HG02588 (cell line): ENCODE measurements at regions not wholly inside any gene's neighbourhood (a gene's known extent, or its start where the extent isn't known, plus 50 kb on each side); places are given as distances from the start of the nearest gene placed in this dataset.
"Not testable (repeated sequence)": the region's sequence is repeated elsewhere in the genome, so short reads cannot be mapped to it uniquely, and the experiment has no call there.

Source experiments
- ATAC-seq: cut with Tn5 transposase; IDR thresholded peaks from one replicate; pipeline ENCODE4 v1.9.1; 2021; ENCODE audit warnings: mild to moderate bottlenecking, moderate library complexity; ENCODE audit not compliant: unreplicated experiment

GRCh38 chr7:9657257-9657656 lies 1223.8 kb downstream of the NXPH1 start:
- no peak for ATAC-seq

DNA sequence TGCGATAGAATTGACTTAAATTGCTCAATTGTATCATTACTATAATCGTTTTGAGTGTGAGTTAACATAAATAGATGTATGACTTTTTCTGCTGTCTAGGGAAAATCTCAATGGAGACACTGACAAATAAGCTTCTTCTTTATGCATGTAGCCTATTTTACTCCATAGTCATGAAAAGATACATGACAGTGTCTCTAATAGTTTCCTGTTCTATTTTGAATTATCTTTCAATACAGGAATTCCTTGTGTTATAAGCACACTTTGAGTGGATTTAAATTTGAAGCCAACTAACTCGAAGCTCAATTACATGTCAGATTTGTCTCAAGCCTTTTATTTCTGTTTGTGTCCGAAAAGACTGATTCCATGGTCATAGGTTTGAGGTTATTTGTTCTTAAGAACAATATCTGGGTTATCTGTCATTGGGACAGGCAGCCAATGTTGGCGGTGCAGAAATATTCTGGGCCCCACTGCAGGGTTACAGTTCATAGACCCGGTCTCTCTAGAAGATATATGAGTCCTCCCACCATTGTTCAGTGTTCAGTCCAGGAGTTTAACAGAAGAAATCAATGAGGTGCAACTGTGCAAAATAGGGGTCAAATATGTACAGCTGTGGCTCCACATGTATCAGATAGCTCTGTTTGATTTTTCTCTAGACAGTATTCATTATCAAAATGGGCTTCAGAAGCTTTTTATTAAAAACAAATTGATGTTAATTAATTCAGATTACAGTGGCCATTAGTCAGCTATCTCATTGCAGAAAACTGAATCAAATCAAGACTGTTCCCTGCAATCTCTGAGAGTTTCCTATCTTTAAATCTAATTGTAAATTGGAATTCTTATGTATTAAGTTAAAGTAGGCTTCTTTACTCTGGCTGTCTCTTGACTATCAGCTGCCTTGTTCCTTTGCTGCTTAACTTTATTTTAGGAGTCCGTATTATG lies 1238.8 kb downstream of the NXPH1 start:
- no peak for ATAC-seq

GRCh38 chr7:9680713-9681112 lies 1247.3 kb downstream of the NXPH1 start:
- no peak for ATAC-seq

DNA sequence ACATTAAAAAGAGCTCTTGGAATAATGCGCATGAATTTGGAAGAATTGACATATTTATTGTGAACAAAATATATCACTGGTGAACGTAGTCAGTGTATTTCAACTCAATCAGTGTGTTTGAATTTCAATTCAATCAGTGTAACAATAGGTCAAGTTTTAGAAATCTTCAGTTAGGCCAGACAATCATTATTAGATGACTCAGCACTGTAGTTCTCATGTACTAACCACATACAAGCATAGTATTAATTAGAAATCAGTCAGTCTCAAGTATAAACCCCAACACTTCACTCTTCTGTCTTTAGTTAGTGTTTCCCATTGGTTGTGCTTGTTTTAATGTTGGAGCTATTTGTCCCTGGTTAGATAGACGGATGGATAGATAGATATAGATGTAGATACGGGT lies 1247.9 kb downstream of the NXPH1 start:
- no peak for ATAC-seq

GRCh38 chr7:9691286-9691685 lies 1257.9 kb downstream of the NXPH1 start:
- no peak for ATAC-seq

- ATAC-seq: no peak
Measured at GRCh38 chr7:9698375-9698774, 1265.0 kb downstream of the NXPH1 start.

- ATAC-seq: no peak
Measured at GRCh38 chr7:9709216-9709615, 1264.5 kb upstream of the PHF14 start.

- no peak for ATAC-seq
Measured at GRCh38 chr7:9711259-9711918, 1262.3 kb upstream of the PHF14 start.

DNA sequence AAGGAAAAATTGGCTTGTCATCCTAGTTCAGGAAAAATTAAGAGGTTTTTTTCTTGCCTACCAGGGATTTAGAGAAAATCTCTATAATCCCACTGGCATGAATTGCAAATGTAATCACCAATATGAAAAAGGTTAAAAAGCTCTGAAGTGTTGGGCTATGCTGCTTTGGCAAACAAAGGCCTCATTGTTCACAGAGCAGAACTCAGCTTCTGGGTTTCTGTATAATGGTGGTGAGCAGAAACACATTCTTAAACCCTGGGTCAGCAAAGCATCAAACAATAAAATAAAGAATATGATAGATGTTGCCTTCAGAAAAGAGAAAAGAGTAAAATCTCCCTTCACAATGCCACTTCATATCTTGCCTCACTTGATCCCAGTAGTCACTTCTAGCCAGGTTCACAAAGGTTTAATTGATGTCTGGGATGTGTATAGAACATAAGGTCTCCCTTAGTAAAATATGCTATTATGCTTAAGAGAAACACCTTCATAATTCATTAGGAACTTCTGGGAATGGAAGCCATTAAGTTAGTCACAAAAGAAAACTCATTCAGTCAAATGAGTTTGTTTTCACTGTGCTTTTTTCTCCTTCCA lies 1255.5 kb upstream of the PHF14 start:
- no peak for ATAC-seq

DNA sequence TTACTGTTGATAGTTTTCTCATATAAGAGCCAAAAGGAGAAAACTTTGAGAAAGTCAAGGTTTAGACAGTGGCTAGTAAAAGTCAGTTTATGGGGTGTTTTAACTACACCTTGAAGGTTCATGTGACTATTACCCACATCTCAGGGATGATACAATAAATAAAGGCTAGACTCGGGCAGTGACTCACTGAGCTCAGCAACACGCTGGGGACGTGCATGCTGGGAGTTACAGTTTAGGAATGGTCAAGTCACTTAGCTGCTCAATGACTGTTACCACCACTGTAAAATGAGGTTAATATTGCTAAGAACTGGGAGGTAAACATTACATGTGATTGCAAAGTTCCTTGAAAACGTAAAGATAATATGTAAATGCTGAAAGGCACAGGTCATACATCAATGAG lies 1254.4 kb upstream of the PHF14 start:
- ATAC-seq: no peak

GRCh38 chr7:9719721-9720120 lies 1254.0 kb upstream of the PHF14 start:
- ATAC-seq: no peak

- not testable (repeated sequence) for ATAC-seq
Measured at GRCh38 chr7:9725940-9726663, 1247.6 kb upstream of the PHF14 start.

GRCh38 chr7:9726811-9727210 lies 1246.9 kb upstream of the PHF14 start:
- ATAC-seq: not testable (repeated sequence)

GRCh38 chr7:9727467-9727869 lies 1246.2 kb upstream of the PHF14 start:
- not testable (repeated sequence) for ATAC-seq

DNA sequence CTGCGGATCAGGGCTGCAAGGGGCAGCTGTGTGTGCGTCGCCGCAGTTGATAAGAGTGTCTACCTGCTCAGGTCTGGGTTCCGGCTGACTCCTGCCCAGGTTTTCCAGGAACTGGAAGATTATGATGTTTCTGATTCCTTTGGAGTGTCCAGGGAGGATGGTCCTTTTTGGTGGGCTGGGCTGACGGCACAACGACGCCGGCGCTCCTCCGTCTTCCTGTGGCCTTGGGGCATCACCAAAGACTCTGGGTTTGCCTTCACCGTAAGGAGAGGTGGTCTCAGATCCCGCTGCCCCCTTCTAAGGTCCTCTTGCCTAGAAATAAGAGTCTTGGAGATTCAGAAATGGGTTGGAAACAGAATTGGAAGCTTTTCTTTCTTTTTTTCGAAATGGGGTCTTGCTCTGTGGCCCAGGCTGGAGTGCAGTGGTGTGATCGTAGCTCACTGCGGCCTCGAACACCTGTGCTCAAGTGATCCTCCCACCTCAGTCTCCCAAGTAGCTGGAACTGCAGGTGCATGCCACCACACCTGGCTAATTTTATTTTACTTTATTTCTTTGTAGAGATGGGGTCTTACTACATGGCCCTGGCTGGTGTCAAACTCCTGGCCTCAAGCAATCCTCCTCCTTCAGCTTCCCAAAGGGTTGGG lies 1245.5 kb upstream of the PHF14 start:
- not testable (repeated sequence) for ATAC-seq

- no peak for ATAC-seq
Measured at GRCh38 chr7:9752033-9752432, 1221.6 kb upstream of the PHF14 start.

GRCh38 chr7:9761224-9761623 lies 1212.4 kb upstream of the PHF14 start:
- no peak for ATAC-seq

GRCh38 chr7:9776900-9777299 lies 1196.8 kb upstream of the PHF14 start:
- ATAC-seq: no peak

DNA sequence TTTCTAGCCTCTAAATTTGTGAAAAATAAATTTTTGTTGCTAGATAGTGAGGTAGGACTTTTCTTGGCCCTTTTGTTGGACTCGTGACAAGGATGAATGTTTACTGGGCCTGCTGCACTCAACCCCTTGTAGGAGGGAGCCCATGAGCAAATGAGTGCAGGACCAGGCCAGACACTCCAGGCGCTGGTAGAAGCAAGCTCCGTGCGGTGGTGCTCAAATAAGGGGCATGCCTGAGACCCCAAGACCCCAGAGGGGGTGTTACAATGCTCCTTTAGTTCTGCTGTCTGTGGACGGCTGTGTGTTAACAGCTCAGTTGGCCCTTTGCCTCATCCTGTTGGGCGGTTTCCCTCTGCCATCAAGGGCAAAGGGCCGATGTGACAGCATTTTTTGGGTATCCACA lies 1195.3 kb upstream of the PHF14 start:
- no peak for ATAC-seq

DNA sequence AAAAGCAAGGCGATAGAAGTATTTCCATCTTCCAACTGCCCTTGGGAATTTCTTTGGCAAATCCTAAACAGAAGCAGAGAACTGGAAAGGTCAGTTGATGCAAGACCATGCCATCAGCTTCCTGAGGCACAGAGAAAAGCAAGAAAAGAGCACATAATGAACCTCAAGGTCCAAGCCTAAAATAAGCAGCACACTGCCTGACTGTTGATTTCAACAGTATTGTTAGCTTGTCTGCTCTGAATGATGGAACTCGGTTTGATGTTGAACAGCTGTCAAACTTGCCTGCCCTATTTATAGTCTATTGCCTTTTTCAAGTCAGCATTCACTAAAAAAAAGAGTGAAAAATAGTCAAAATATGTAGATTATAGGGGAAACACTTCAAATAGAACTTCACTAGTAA lies 1192.0 kb upstream of the PHF14 start:
- ATAC-seq: no peak

DNA sequence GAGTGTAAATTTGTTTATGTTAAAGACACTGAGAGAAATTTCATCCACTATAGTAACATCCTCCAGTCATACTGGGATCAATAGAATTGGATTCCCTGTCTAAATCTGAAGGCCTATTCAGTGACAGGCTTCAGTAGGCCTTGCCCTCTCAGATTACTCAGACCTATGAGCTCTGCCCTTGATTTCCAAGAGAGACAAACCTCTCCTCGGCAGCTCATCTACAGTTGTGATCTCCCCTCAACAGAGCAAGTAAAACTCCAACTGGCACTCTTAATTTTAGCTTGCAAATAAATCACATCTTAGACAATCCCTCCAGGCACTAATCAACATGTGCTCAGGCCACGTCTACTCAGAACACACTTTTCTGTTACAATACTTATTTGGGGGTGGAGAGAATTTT lies 1191.4 kb upstream of the PHF14 start:
- no peak for ATAC-seq
